K562 (cell line): ENCODE measurements at regions not wholly inside any gene's neighbourhood (a gene's known extent, or its start where the extent isn't known, plus 50 kb on each side); places are given as distances from the start of the nearest gene placed in this dataset.

ENCODE experiments used
- CHD7 ChIP-seq: fragments of 200-600 bp; sonication (generic); IDR thresholded peaks from one replicate; pipeline ENCODE4 v1.6.1; 2012; ENCODE audit warnings: mild to moderate bottlenecking, low read depth, low read length, inconsistent platforms
- TAF15 ChIP-seq: fragments of 200-400 bp; formaldehyde crosslinking; IDR thresholded peaks from 2 replicates; pipeline ENCODE4 v1.6.1; 2017; ENCODE audit warnings: mild to moderate bottlenecking, low read depth, low read length, moderate library complexity
- ZBTB9 ChIP-seq: fragments of 450-650 bp; formaldehyde crosslinking; IDR thresholded peaks from 2 replicates; pipeline ENCODE4 v1.4.0; 2020; ENCODE audit warnings: mild to moderate bottlenecking, moderate library complexity

GRCh38 chr3:59304296-59304695 lies 254.5 kb upstream of the CFAP20DC start (continued):
- TF ChIP-seq CHD7 (no peak), TAF15 (no peak), ZBTB9 (CRISPR knock-in tag) (no peak)
- TF ChIP-seq, all 486 proteins: peak for 0
